ENCODE measurements at regions not wholly inside any gene's neighbourhood (a gene's known extent, or its start where the extent isn't known, plus 50 kb on each side); places are given as distances from the start of the nearest gene placed in this dataset.

- no peak for TF ChIP-seq SIN3A (IDR thresholded peaks at IDR 0.05; ENCODE audit: borderline replicate concordance, insufficient read depth, low read length)
Measured at GRCh38 chr5:103645816-103646215, 83.2 kb upstream of the NUDT12 start.

DNA sequence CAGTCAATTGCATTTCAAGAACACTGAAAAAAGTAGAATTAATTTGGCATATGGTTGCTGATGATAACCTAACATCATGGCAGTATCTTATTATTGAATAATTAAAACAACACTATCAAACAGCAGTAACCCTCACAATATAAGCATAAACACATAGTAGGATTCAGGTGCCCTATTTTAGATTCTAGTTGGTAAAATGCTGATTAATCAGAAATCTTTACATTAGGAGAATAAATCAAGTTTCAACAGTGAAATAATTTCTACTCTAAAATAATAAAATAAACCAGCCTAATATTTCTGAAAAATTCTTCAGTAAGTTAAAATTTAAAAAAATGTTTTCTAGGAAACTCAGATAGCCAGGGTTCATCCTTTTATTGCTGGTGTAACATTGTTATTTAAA lies 76.4 kb upstream of the NUDT12 start:
- no peak for TF ChIP-seq POLR2AphosphoS5 (IDR thresholded peaks at IDR 0.05; ENCODE audit: low read depth, low read length)
- no peak for TF ChIP-seq FOXP2 (optimal IDR thresholded peaks at IDR 0.05; ENCODE audit: borderline replicate concordance, extremely low read depth, extremely low read length, insufficient read depth)
- no peak for TF ChIP-seq SIN3A (IDR thresholded peaks at IDR 0.05; ENCODE audit: borderline replicate concordance, insufficient read depth, low read length)
- no peak for TF ChIP-seq REST (IDR thresholded peaks at IDR 0.05; ENCODE audit: insufficient read depth in 1 of 2, low read depth in 2 of 2, low read length in 2 of 2)
- no peak for TF ChIP-seq TAF1 (IDR thresholded peaks at IDR 0.05; ENCODE audit: borderline replicate concordance, insufficient read depth, low read length)

GRCh38 chr5:103624675-103625074 lies 62.1 kb upstream of the NUDT12 start:
- TF ChIP-seq REST (IDR thresholded peaks at IDR 0.05; ENCODE audit: insufficient read depth in 1 of 2, low read depth in 2 of 2, low read length in 2 of 2) (no peak), POLR2AphosphoS5 (IDR thresholded peaks at IDR 0.05; ENCODE audit: low read depth, low read length) (no peak), FOXP2 (optimal IDR thresholded peaks at IDR 0.05; ENCODE audit: borderline replicate concordance, extremely low read depth, extremely low read length, insufficient read depth) (no peak), SIN3A (IDR thresholded peaks at IDR 0.05; ENCODE audit: borderline replicate concordance, insufficient read depth, low read length) (no peak), TAF1 (IDR thresholded peaks at IDR 0.05; ENCODE audit: borderline replicate concordance, insufficient read depth, low read length) (no peak)

GRCh38 chr5:103624035-103624480 lies 61.5 kb upstream of the NUDT12 start:
- no peak for TF ChIP-seq TAF1 (IDR thresholded peaks at IDR 0.05; ENCODE audit: borderline replicate concordance, insufficient read depth, low read length)
- no peak for TF ChIP-seq REST (IDR thresholded peaks at IDR 0.05; ENCODE audit: insufficient read depth in 1 of 2, low read depth in 2 of 2, low read length in 2 of 2)
- no peak for TF ChIP-seq FOXP2 (optimal IDR thresholded peaks at IDR 0.05; ENCODE audit: borderline replicate concordance, extremely low read depth, extremely low read length, insufficient read depth)
- TF ChIP-seq SIN3A (IDR thresholded peaks at IDR 0.05; ENCODE audit: borderline replicate concordance, insufficient read depth, low read length): no peak
- no peak for TF ChIP-seq POLR2AphosphoS5 (IDR thresholded peaks at IDR 0.05; ENCODE audit: low read depth, low read length)

DNA sequence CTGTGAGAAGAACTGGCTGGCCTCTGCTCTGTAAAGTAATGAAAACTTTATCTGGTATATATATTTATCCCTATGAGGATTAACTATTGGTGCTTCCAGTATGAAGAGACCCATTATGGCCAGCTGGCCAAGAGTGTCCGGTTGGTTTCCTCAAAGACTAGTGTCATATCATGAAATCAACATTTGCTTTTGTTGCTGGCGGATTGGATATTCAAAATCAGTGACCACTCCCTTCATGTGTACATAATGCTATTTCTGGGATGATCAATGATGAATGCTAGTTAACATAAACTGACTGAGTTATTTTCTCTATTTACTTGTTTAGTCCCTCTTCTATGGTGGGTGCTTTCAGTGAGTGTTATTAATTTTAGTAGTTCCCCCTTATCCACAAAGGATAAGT lies 60.8 kb upstream of the NUDT12 start:
- TF ChIP-seq FOXP2 (optimal IDR thresholded peaks at IDR 0.05; ENCODE audit: borderline replicate concordance, extremely low read depth, extremely low read length, insufficient read depth): no peak
- no peak for TF ChIP-seq REST (IDR thresholded peaks at IDR 0.05; ENCODE audit: insufficient read depth in 1 of 2, low read depth in 2 of 2, low read length in 2 of 2)
- TF ChIP-seq POLR2AphosphoS5 (IDR thresholded peaks at IDR 0.05; ENCODE audit: low read depth, low read length): no peak
- TF ChIP-seq TAF1 (IDR thresholded peaks at IDR 0.05; ENCODE audit: borderline replicate concordance, insufficient read depth, low read length): no peak
- no peak for TF ChIP-seq SIN3A (IDR thresholded peaks at IDR 0.05; ENCODE audit: borderline replicate concordance, insufficient read depth, low read length)

All from PFSK-1 (cell line).